Testis (tissue), 2 donors: ENCODE measurements at regions not wholly inside any gene's neighbourhood (a gene's known extent, or its start where the extent isn't known, plus 50 kb on each side); places are given as distances from the start of the nearest gene placed in this dataset.
A peak's percentile ranks its signal among the peaks of the same experiment; 100 is the strongest.

ENCODE experiments used
- DNase-seq: peaks from one replicate; pipeline ENCODE4 v3.0.0-alpha.2; 2019
- H3K27ac ChIP-seq, 2 donors: fragments of 200-600 bp; sonication (generic); one replicate each; pipeline ENCODE4 v1.5.1; 2019
- H3K27me3 ChIP-seq: fragments of 200-600 bp; sonication (generic); one replicate; pipeline ENCODE4 v1.5.1; 2019
- H3K36me3 ChIP-seq: fragments of 200-600 bp; sonication (generic); one replicate; pipeline ENCODE4 v1.5.1; 2017; ENCODE audit warnings: low read depth; ENCODE audit errors: missing control alignments
- H3K4me1 ChIP-seq: fragments of 200-600 bp; sonication (generic); one replicate; pipeline ENCODE4 v1.5.1; 2019
- H3K4me3 ChIP-seq, 2 donors: fragments of 200-600 bp; sonication (generic); one replicate each; pipeline ENCODE4 v1.5.1; 2017 to 2019
- H3K9me3 ChIP-seq: fragments of 200-600 bp; sonication (generic); one replicate; pipeline ENCODE4 v1.5.1; 2017
- CTCF ChIP-seq, 3 experiments: fragments of 450-650 bp in 2 of 3; fragments of 200-600 bp in 1 of 3; sonication (generic) in 1 of 3; IDR thresholded peaks; one replicate each; pipeline ENCODE4 v1.5.1; 2016 to 2019; ENCODE audit warnings: antibody characterized with exemption in 3 of 3, mild to moderate bottlenecking in 2 of 3, moderate library complexity in 1 of 3
- POLR2A ChIP-seq: fragments of 450-650 bp; IDR thresholded peaks from one replicate; pipeline ENCODE4 v1.6.1; 2017; ENCODE audit warnings: antibody characterized with exemption, mild to moderate bottlenecking, moderate library complexity
- WGBS, 2 donors: methylation state at CpG; one replicate each; pipeline ENCODE4 v1.1.5; 2018; 5-methylcytosine and 5-hydroxymethylcytosine counted together
- intact Hi-C: fragments of 100-400 bp; cut with DNase I; formaldehyde crosslinking; loops from one replicate; pipeline ENCODE4 v1.15.1; 2023; ENCODE audit warnings: low total_unique reads

- no peaks in the 10 kb centered on the region for H3K9me3 ChIP-seq
- intact Hi-C loops, result no loop called here
- H3K4me1 ChIP-seq, result no peaks in the 10 kb centered on the region
- no peak overlapping the region for H3K4me3 ChIP-seq
- H3K27me3 ChIP-seq, result no peaks in the 10 kb centered on the region
- no peak for DNase-seq
- TF ChIP-seq CTCF (IDR thresholded peaks at IDR 0.05) (no peak), POLR2A (no peak)
- H3K36me3 ChIP-seq, result no peaks in the 10 kb centered on the region
- 79 to 91% methylated on average over 1 of the region's 1 CpG for WGBS, 2 donors
- no peak overlapping the region for H3K27ac ChIP-seq
These were observed 171.4 kb downstream of the PTN start for GRCh38 chr7:137172105-137172590.

GRCh38 chr7:137169282-137169698, 174.2 kb downstream of the PTN start:
- H3K4me1 ChIP-seq, result no peaks in the 10 kb centered on the region
- intact Hi-C loops, result no loop called here
- DNase-seq, result peak; percentile 79
- no peak for TF ChIP-seq POLR2A
- peak in 2 of 3 experiments; percentile 62 to 63 for TF ChIP-seq CTCF (IDR thresholded peaks at IDR 0.05)
- WGBS, 2 donors, result 20 to 27% methylated on average over 8 of the region's 8 CpGs
- no peaks in the 10 kb centered on the region for H3K9me3 ChIP-seq
- no peaks in the 10 kb centered on the region for H3K27me3 ChIP-seq
- no peak overlapping the region for H3K27ac ChIP-seq
- H3K36me3 ChIP-seq, result no peaks in the 10 kb centered on the region
- no peak overlapping the region for H3K4me3 ChIP-seq

GRCh38 chr7:137167609-137168008, 175.9 kb downstream of the PTN start:
- no peak for TF ChIP-seq CTCF (IDR thresholded peaks at IDR 0.05)
- TF ChIP-seq POLR2A, result no peak
- WGBS, 2 donors, result 96 to 97% methylated on average over 2 of the region's 2 CpGs
- no peaks in the 10 kb centered on the region for H3K36me3 ChIP-seq
- no peaks in the 10 kb centered on the region for H3K9me3 ChIP-seq
- H3K27ac ChIP-seq, result no peak overlapping the region
- intact Hi-C loops, result no loop called here
- no peaks in the 10 kb centered on the region for H3K4me1 ChIP-seq
- no peak overlapping the region for H3K4me3 ChIP-seq
- no peak for DNase-seq
- H3K27me3 ChIP-seq, result no peaks in the 10 kb centered on the region

GRCh38 chr7:137166363-137166762, 177.2 kb downstream of the PTN start:
- 84 to 88% methylated on average over 2 of the region's 2 CpGs for WGBS, 2 donors
- H3K9me3 ChIP-seq, result no peaks in the 10 kb centered on the region
- intact Hi-C loops, result no loop called here
- H3K4me3 ChIP-seq, result no peak overlapping the region
- no peak for DNase-seq
- H3K27me3 ChIP-seq, result no peaks in the 10 kb centered on the region
- no peak for TF ChIP-seq POLR2A
- TF ChIP-seq CTCF (IDR thresholded peaks at IDR 0.05), result no peak
- H3K4me1 ChIP-seq, result no peaks in the 10 kb centered on the region
- H3K27ac ChIP-seq, result no peak overlapping the region
- H3K36me3 ChIP-seq, result no peaks in the 10 kb centered on the region

- no peak for DNase-seq
- TF ChIP-seq POLR2A (no peak), CTCF (IDR thresholded peaks at IDR 0.05) (no peak)
- H3K4me3 ChIP-seq, result no peak overlapping the region
- 89 to 96% methylated on average over 3 of the region's 3 CpGs for WGBS, 2 donors
- H3K36me3 ChIP-seq, result no peaks in the 10 kb centered on the region
- no peak overlapping the region for H3K27ac ChIP-seq
- H3K27me3 ChIP-seq, result no peaks in the 10 kb centered on the region
- intact Hi-C loops, result no loop called here
- H3K9me3 ChIP-seq, result no peaks in the 10 kb centered on the region
- H3K4me1 ChIP-seq, result no peaks in the 10 kb centered on the region
These were observed 177.7 kb downstream of the PTN start for GRCh38 chr7:137165786-137166185.
